ENCODE measurements at regions not wholly inside any gene's neighbourhood (a gene's known extent, or its start where the extent isn't known, plus 50 kb on each side); places are given as distances from the start of the nearest gene placed in this dataset.
"Not testable (repeated sequence)": the region's sequence is repeated elsewhere in the genome, so short reads cannot be mapped to it uniquely, and the experiment has no call there.

DNA sequence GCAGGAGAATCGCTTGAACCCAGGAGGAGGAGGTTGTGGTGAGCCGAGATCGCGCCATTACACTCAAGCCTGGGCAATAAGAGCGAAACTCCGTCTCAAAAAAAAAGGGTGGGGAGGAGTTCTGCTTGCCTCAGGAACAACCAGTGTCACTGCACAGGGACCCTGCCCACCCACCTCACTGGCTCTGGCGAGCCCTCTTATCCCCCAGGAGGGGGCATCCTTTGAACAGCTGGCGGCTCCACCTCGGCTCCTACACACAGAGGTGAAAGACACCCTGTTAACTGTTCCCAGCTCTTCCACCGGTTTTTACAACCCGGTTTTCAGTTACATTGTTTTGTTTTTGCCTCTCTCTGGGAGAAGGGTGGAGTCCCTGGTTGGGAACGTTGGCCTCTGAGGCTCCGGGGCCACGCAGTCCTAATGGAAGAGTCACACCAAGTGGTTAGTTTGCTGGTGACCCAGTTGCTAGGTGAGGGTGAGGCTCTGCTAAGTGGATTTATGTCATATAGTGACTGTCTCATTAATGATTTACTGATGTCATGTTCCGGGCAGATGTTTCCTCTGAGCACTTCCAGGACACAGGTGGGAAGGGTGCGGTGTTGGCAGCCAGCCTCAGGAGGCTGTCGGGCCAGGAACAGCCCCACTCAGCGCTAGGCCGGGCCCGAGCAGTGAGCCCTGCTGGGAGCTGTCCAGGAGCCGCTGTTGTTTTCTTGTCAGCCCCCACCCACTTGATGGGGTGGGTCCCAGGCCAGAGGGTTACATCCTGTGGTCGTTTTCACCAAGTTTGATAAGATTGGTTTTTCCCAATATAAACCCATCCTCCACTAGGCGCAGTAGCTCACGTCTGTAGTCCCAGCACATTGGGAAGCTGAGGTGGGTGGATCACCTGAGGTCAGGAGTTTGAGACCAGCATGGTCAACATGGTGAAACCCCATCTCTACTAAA, 4474.3 kb upstream of the OR11H1 start:
- H3K4me1 ChIP-seq (ENCODE audit: insufficient read depth, poor library complexity, severe bottlenecking); ATAC-seq (ENCODE audit: low read depth); H3K36me3 ChIP-seq (ENCODE audit: low read depth); DNase-seq (ENCODE audit: low spot score); H3K27ac ChIP-seq (ENCODE audit: poor library complexity, severe bottlenecking); H3K9me3 ChIP-seq (ENCODE audit: severe bottlenecking); H3K4me3 ChIP-seq (ENCODE audit: severe bottlenecking); H3K27me3 ChIP-seq (ENCODE audit: insufficient read depth, poor library complexity, severe bottlenecking): not testable (repeated sequence)

GRCh38 chr22:11054681-11055080, 4473.3 kb upstream of the OR11H1 start:
- DNase-seq (ENCODE audit: low spot score) (peak; percentile 75), ATAC-seq (ENCODE audit: low read depth) (peak; percentile 13; the same call in 1 of the 3 replicates)
- not testable (repeated sequence) for H3K36me3 ChIP-seq (ENCODE audit: low read depth); H3K27ac ChIP-seq (ENCODE audit: poor library complexity, severe bottlenecking); H3K4me1 ChIP-seq (ENCODE audit: insufficient read depth, poor library complexity, severe bottlenecking); H3K27me3 ChIP-seq (ENCODE audit: insufficient read depth, poor library complexity, severe bottlenecking); H3K4me3 ChIP-seq (ENCODE audit: severe bottlenecking); H3K9me3 ChIP-seq (ENCODE audit: severe bottlenecking)

DNA sequence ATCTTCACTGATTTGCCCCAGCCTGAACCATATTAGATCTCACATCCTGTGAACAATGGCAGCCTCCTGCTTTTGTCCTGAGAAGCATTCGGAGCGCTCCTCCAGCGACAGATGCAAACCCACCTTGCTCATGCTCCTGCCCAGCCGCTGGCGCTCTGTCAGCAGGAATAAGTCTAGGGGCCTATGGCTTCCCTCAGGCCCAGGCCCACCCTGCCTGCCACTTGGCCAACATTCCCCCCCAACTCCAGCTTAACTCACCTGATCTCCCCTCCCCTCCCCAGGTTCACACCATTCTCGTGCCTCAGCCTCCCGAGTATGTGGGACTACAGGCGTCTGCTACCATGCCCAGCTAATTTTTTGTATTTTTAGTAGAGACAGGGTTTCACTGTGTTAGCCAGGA, 4472.8 kb upstream of the OR11H1 start:
- H3K36me3 ChIP-seq (ENCODE audit: low read depth); H3K9me3 ChIP-seq (ENCODE audit: severe bottlenecking); H3K4me1 ChIP-seq (ENCODE audit: insufficient read depth, poor library complexity, severe bottlenecking); ATAC-seq (ENCODE audit: low read depth); H3K4me3 ChIP-seq (ENCODE audit: severe bottlenecking); H3K27me3 ChIP-seq (ENCODE audit: insufficient read depth, poor library complexity, severe bottlenecking); H3K27ac ChIP-seq (ENCODE audit: poor library complexity, severe bottlenecking): not testable (repeated sequence)
- DNase-seq (ENCODE audit: low spot score), result peak; percentile 71

GRCh38 chr22:11057955-11058547, 4469.9 kb upstream of the OR11H1 start:
- H3K27ac ChIP-seq (ENCODE audit: poor library complexity, severe bottlenecking); H3K27me3 ChIP-seq (ENCODE audit: insufficient read depth, poor library complexity, severe bottlenecking); H3K4me1 ChIP-seq (ENCODE audit: insufficient read depth, poor library complexity, severe bottlenecking); H3K4me3 ChIP-seq (ENCODE audit: severe bottlenecking); H3K36me3 ChIP-seq (ENCODE audit: low read depth); ATAC-seq (ENCODE audit: low read depth); H3K9me3 ChIP-seq (ENCODE audit: severe bottlenecking): not testable (repeated sequence)
- DNase-seq (ENCODE audit: low spot score), result peak; percentile 73

- not testable (repeated sequence) for H3K9me3 ChIP-seq (ENCODE audit: severe bottlenecking); H3K27ac ChIP-seq (ENCODE audit: poor library complexity, severe bottlenecking); DNase-seq (ENCODE audit: low spot score); H3K4me1 ChIP-seq (ENCODE audit: insufficient read depth, poor library complexity, severe bottlenecking); H3K27me3 ChIP-seq (ENCODE audit: insufficient read depth, poor library complexity, severe bottlenecking); ATAC-seq (ENCODE audit: low read depth); H3K36me3 ChIP-seq (ENCODE audit: low read depth); H3K4me3 ChIP-seq (ENCODE audit: severe bottlenecking)
These were observed 4468.9 kb upstream of the OR11H1 start for GRCh38 chr22:11059129-11059528.

GRCh38 chr22:11060797-11061196, 4467.2 kb upstream of the OR11H1 start:
- not testable (repeated sequence) for ATAC-seq (ENCODE audit: low read depth); H3K9me3 ChIP-seq (ENCODE audit: severe bottlenecking)

DNA sequence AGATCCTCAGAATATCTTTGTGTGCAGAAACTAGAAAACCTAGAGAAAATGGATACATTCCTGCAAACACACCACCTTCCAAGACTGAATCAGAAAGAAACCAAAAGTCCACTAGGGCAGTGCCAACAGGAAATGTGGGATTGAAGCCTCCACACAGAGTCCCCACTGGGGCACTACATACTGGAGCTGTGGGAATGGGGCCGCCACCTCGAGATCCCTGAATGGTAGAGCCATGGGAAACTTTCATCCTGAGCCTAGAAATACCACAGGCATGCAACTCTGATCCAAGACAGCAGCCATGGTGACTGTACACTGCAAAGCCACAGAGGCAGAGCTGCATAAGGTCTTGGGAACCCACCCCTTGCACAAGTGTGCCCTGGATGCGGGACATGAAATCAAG, 4465.5 kb upstream of the OR11H1 start:
- not testable (repeated sequence) for H3K9me3 ChIP-seq (ENCODE audit: severe bottlenecking); H3K4me1 ChIP-seq (ENCODE audit: insufficient read depth, poor library complexity, severe bottlenecking); H3K4me3 ChIP-seq (ENCODE audit: severe bottlenecking); H3K36me3 ChIP-seq (ENCODE audit: low read depth); DNase-seq (ENCODE audit: low spot score); ATAC-seq (ENCODE audit: low read depth); H3K27ac ChIP-seq (ENCODE audit: poor library complexity, severe bottlenecking); H3K27me3 ChIP-seq (ENCODE audit: insufficient read depth, poor library complexity, severe bottlenecking)

More at GRCh38 chr22:11060797-11061196, 4467.2 kb upstream of the OR11H1 start:
- H3K27me3 ChIP-seq (ENCODE audit: insufficient read depth, poor library complexity, severe bottlenecking); H3K36me3 ChIP-seq (ENCODE audit: low read depth); H3K4me1 ChIP-seq (ENCODE audit: insufficient read depth, poor library complexity, severe bottlenecking); H3K4me3 ChIP-seq (ENCODE audit: severe bottlenecking); H3K27ac ChIP-seq (ENCODE audit: poor library complexity, severe bottlenecking); DNase-seq (ENCODE audit: low spot score): not testable (repeated sequence)

DNA sequence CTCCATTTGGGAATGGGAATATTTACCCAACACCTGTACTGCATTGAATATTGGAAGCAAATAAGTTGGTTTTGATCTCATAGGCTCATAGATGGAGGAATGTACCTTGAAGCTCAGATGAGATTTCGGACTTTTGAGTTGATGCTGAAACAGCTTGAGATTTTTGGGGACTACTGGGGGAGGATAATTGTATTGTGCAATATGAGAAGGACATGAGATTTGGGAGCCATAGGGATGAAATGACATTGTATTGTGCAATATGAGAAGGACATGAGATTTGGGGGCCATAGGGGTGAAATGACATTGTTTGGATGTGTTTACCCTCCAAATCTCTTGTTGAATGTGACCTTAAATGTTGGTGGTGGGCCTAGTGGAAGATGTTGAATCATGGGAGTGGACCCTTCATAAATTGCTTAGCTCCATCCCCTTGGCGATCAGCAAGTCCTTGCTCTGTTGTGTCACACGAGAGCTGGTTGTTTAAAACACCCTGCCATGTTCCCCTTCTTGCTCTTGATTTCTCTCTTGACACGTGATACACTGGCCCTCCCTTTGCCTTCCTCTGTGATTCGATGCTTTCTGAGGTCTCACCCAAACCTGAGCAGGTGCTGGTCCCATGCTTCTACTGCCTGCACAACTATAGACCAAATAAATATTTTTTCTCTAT, 4464.8 kb upstream of the OR11H1 start:
- H3K27me3 ChIP-seq (ENCODE audit: insufficient read depth, poor library complexity, severe bottlenecking); H3K27ac ChIP-seq (ENCODE audit: poor library complexity, severe bottlenecking); ATAC-seq (ENCODE audit: low read depth); H3K4me1 ChIP-seq (ENCODE audit: insufficient read depth, poor library complexity, severe bottlenecking); H3K9me3 ChIP-seq (ENCODE audit: severe bottlenecking); H3K36me3 ChIP-seq (ENCODE audit: low read depth); DNase-seq (ENCODE audit: low spot score); H3K4me3 ChIP-seq (ENCODE audit: severe bottlenecking): not testable (repeated sequence)

GRCh38 chr22:11065210-11065609, 4462.8 kb upstream of the OR11H1 start:
- DNase-seq (ENCODE audit: low spot score); H3K27me3 ChIP-seq (ENCODE audit: insufficient read depth, poor library complexity, severe bottlenecking); H3K4me1 ChIP-seq (ENCODE audit: insufficient read depth, poor library complexity, severe bottlenecking); ATAC-seq (ENCODE audit: low read depth); H3K4me3 ChIP-seq (ENCODE audit: severe bottlenecking); H3K27ac ChIP-seq (ENCODE audit: poor library complexity, severe bottlenecking); H3K9me3 ChIP-seq (ENCODE audit: severe bottlenecking); H3K36me3 ChIP-seq (ENCODE audit: low read depth): not testable (repeated sequence)

DNA sequence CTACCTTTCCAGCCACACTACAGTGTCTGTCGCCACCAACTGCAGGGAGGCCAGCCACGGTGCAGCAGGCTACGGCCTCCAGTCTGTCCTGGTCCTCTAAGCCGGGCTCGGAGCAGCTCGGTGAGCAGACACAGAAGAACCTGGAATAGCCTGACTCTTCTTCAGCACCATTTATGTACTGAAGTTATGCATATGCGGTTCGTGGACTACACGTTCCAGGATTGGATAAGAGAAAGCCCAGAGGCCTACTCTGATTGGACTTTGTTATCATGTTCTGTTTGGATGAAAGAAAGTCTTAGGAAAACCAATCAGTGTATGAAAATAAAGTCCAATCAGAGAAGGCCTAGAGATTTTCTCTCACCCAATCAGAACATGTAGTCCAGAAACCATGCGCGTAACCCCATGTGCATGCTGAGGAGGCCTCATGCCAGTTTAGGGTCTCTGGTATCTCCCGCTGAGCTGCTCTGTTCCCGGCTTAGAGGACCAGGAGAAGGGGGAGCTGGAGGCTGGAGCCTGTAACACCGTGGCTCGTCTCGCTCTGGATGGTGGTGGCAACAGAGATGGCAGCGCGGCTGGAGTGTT, 4462.0 kb upstream of the OR11H1 start:
- not testable (repeated sequence) for H3K27me3 ChIP-seq (ENCODE audit: insufficient read depth, poor library complexity, severe bottlenecking); H3K9me3 ChIP-seq (ENCODE audit: severe bottlenecking); H3K27ac ChIP-seq (ENCODE audit: poor library complexity, severe bottlenecking); DNase-seq (ENCODE audit: low spot score); ATAC-seq (ENCODE audit: low read depth); H3K4me1 ChIP-seq (ENCODE audit: insufficient read depth, poor library complexity, severe bottlenecking); H3K36me3 ChIP-seq (ENCODE audit: low read depth); H3K4me3 ChIP-seq (ENCODE audit: severe bottlenecking)
